ENCODE measurements at regions not wholly inside any gene's neighbourhood (a gene's known extent, or its start where the extent isn't known, plus 50 kb on each side); places are given as distances from the start of the nearest gene placed in this dataset.

GRCh38 chr13:62357887-62358645 lies 942.4 kb upstream of the PCDH20 start:
- peak; percentile 99 for ATAC-seq
- TF ChIP-seq ESRRG (CRISPR knock-in tag; IDR thresholded peaks at IDR 0.05) = no peak
- TF ChIP-seq CSRNP3 (CRISPR knock-in tag; IDR thresholded peaks at IDR 0.05) = no peak
- no peak for TF ChIP-seq ZNF8 (CRISPR knock-in tag; IDR thresholded peaks at IDR 0.05)
- no peak for TF ChIP-seq CREB5 (CRISPR knock-in tag; IDR thresholded peaks at IDR 0.05; ENCODE audit: low read depth)
- no peak for TF ChIP-seq RARB (CRISPR knock-in tag; IDR thresholded peaks at IDR 0.05)
- no peak for TF ChIP-seq GLIS3 (CRISPR knock-in tag; IDR thresholded peaks at IDR 0.05)
- no peak for TF ChIP-seq ZFP30 (CRISPR knock-in tag; IDR thresholded peaks at IDR 0.05)
- TF ChIP-seq TCF4 (CRISPR knock-in tag; IDR thresholded peaks at IDR 0.05; ENCODE audit: borderline replicate concordance) = no peak
- TF ChIP-seq TOX (CRISPR knock-in tag; IDR thresholded peaks at IDR 0.05; ENCODE audit: borderline replicate concordance) = no peak

- no peak for TF ChIP-seq POU6F1 (CRISPR knock-in tag; IDR thresholded peaks at IDR 0.05; ENCODE audit: borderline replicate concordance, low read depth)
- no peak for TF ChIP-seq TSHZ2 (CRISPR knock-in tag; IDR thresholded peaks at IDR 0.05)
- TF ChIP-seq PPARA (CRISPR knock-in tag; IDR thresholded peaks at IDR 0.05; ENCODE audit: borderline replicate concordance) = no peak
- TF ChIP-seq OSR1 (CRISPR knock-in tag; IDR thresholded peaks at IDR 0.05) = no peak
- no peak for TF ChIP-seq ZNF70 (CRISPR knock-in tag; IDR thresholded peaks at IDR 0.05)
- TF ChIP-seq PATZ1 (CRISPR knock-in tag; IDR thresholded peaks at IDR 0.05; ENCODE audit: borderline replicate concordance) = no peak
- no peak for TF ChIP-seq TCF4 (CRISPR knock-in tag; IDR thresholded peaks at IDR 0.05; ENCODE audit: borderline replicate concordance)
- TF ChIP-seq CSRNP3 (CRISPR knock-in tag; IDR thresholded peaks at IDR 0.05) = no peak
- no peak for ATAC-seq
These were observed 941.3 kb upstream of the PCDH20 start for GRCh38 chr13:62356977-62357376.

GRCh38 chr13:62337109-62337880 lies 921.6 kb upstream of the PCDH20 start:
- ATAC-seq = peak; percentile 63; the same call in 2 of the 3 replicates
- TF ChIP-seq OSR1 (CRISPR knock-in tag; IDR thresholded peaks at IDR 0.05) = no peak
- TF ChIP-seq CREB5 (CRISPR knock-in tag; IDR thresholded peaks at IDR 0.05; ENCODE audit: low read depth) = peak; percentile 87; the same call in 1 of the 2 replicates
- TF ChIP-seq GLIS3 (CRISPR knock-in tag; IDR thresholded peaks at IDR 0.05) = peak; percentile 96; the same call in 1 of the 2 replicates
- TF ChIP-seq CSRNP3 (CRISPR knock-in tag; IDR thresholded peaks at IDR 0.05) = peak; percentile 91
- TF ChIP-seq ARNTL (CRISPR knock-in tag; IDR thresholded peaks at IDR 0.05; ENCODE audit: borderline replicate concordance, low read depth) = peak; percentile 71; the same call in 1 of the 2 replicates
- TF ChIP-seq ZFP3 (CRISPR knock-in tag; IDR thresholded peaks at IDR 0.05) = no peak
- TF ChIP-seq RARB (CRISPR knock-in tag; IDR thresholded peaks at IDR 0.05) = no peak
- no peak for TF ChIP-seq TOX (CRISPR knock-in tag; IDR thresholded peaks at IDR 0.05; ENCODE audit: borderline replicate concordance)
- 0 out of 2 replicates have a peak, but pooled peaks have one; percentile 44 for TF ChIP-seq ZC3H10 (CRISPR knock-in tag; IDR thresholded peaks at IDR 0.05)
- TF ChIP-seq TCF4 (CRISPR knock-in tag; IDR thresholded peaks at IDR 0.05; ENCODE audit: borderline replicate concordance) = peak; percentile 100
- no peak for TF ChIP-seq CSDC2 (CRISPR knock-in tag; IDR thresholded peaks at IDR 0.05)
- TF ChIP-seq ESRRG (CRISPR knock-in tag; IDR thresholded peaks at IDR 0.05) = peak; percentile 96
- peak; percentile 83; the same call in 1 of the 2 replicates for TF ChIP-seq SNAI2 (CRISPR knock-in tag; IDR thresholded peaks at IDR 0.05)
